PC-9 (cell line): ENCODE measurements at regions not wholly inside any gene's neighbourhood (a gene's known extent, or its start where the extent isn't known, plus 50 kb on each side); places are given as distances from the start of the nearest gene placed in this dataset.

Experiments
- CTCF ChIP-seq: fragments of 200-600 bp; sonication (generic); conservative IDR thresholded peaks from 2 replicates; pipeline ENCODE4 v1.6.1; 2017; ENCODE audit warnings: mixed run types, antibody characterized with exemption, mild to moderate bottlenecking, moderate library complexity
- EZH2 ChIP-seq: fragments of 200-600 bp; sonication (generic); IDR thresholded peaks from 2 replicates; pipeline ENCODE4 v1.8.0; 2017; ENCODE audit warnings: antibody characterized with exemption, low read depth

- no peak for TF ChIP-seq CTCF
- no peak for TF ChIP-seq EZH2
These were observed 972.5 kb downstream of the MRPL39 start for GRCh38 chr21:24634749-24635148.
